Ovary (tissue), 3 donors: ENCODE measurements at regions not wholly inside any gene's neighbourhood (a gene's known extent, or its start where the extent isn't known, plus 50 kb on each side); places are given as distances from the start of the nearest gene placed in this dataset.

Source experiments
- CTCF ChIP-seq, 3 donors: fragments of 450-650 bp in 2 of 3; fragments of 200-600 bp in 1 of 3; IDR thresholded peaks; one replicate each; pipeline versions ENCODE4 v1.5.1 to v1.8.0; 2016 to 2022; ENCODE audit warnings: antibody characterized with exemption in 3 of 3, mild to moderate bottlenecking in 1 of 3
- POLR2A ChIP-seq: fragments of 450-650 bp; IDR thresholded peaks from one replicate; pipeline ENCODE4 v1.6.1; 2017; ENCODE audit warnings: antibody characterized with exemption, mild to moderate bottlenecking, moderate library complexity
- donor health status: DM: no; HTN: no; CAD: no.

DNA sequence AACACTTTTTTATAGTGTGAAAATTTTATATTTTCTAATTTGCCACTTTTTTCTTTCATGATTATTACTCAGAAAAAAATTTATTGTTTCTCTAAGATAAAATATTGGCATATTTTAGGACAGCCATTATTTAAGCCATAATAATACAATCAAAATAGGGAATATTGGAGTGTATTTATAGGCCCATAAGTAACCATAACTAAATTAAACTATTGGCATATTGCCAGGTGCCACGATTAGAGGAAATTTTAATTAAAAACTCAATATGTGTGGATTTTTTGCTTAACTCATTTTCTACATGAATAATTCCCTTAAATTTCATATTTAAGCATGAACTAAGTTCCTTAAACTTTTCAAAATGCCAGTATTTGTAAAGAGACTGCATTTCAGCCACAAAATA, 587.8 kb downstream of the IPMK start:
- TF ChIP-seq POLR2A: no peak
- TF ChIP-seq CTCF (IDR thresholded peaks at IDR 0.05): no peak
